ENCODE measurements at regions not wholly inside any gene's neighbourhood (a gene's known extent, or its start where the extent isn't known, plus 50 kb on each side); places are given as distances from the start of the nearest gene placed in this dataset.
"Not testable (repeated sequence)": the region's sequence is repeated elsewhere in the genome, so short reads cannot be mapped to it uniquely, and the experiment has no call there.

- peak in 1 of 5 donors; percentile 42 for DNase-seq
- ATAC-seq, result no peak
- TF ChIP-seq CTCF (IDR thresholded peaks at IDR 0.05) (no peak), POLR2A (IDR thresholded peaks at IDR 0.05) (no peak)
- Histone ChIP-seq H3K4me1 (no peaks in the 10 kb centered on the region), H3K9me3 (no peaks in the 10 kb centered on the region), H3K36me3 (no peaks in the 10 kb centered on the region), H3K4me3 (no peak overlapping the region), H3K27me3 (peaks cover 0 to 45% (median 0%) of the 10 kb centered on the region in 9 donors), H3K27ac (no peak overlapping the region)
- 87 to 89% (median 87%) methylated on average over 17 of the region's 17 CpGs for WGBS, 4 donors
- intact Hi-C loops (cut with DNase I), result loop anchor here in 4 of 10 donors (5.0 kb wide), 1 partner anchor 330 kb away; no protein-coding TSS in a partner anchor
These were observed 68.1 kb upstream of the SFSWAP start for GRCh38 chr12:131642771-131643170.

GRCh38 chr12:131643631-131644452 is 67.0 kb upstream of the SFSWAP start:
- Histone ChIP-seq H3K27me3 (peaks cover 0 to 42% (median 0%) of the 10 kb centered on the region in 9 donors), H3K9me3 (no peaks in the 10 kb centered on the region), H3K4me1 (no peaks in the 10 kb centered on the region), H3K27ac (no peak overlapping the region), H3K4me3 (no peak overlapping the region), H3K36me3 (no peaks in the 10 kb centered on the region)
- intact Hi-C loops (cut with DNase I), result loop anchor here in 4 of 10 donors (5.0 kb wide), 1 partner anchor 332 kb away; no protein-coding TSS in a partner anchor
- TF ChIP-seq POLR2A (IDR thresholded peaks at IDR 0.05) (no peak), CTCF (IDR thresholded peaks at IDR 0.05) (no peak)
- ATAC-seq, result no peak
- no peak for DNase-seq
- 26 to 45% (median 42%) methylated on average over 7 of the region's 7 CpGs for WGBS, 4 donors

GRCh38 chr12:131644481-131644880 is 66.4 kb upstream of the SFSWAP start:
- peak in 1 of 5 donors; percentile 27 for DNase-seq
- Histone ChIP-seq H3K9me3 (no peaks in the 10 kb centered on the region), H3K27ac (no peak overlapping the region), H3K36me3 (no peaks in the 10 kb centered on the region), H3K4me1 (no peaks in the 10 kb centered on the region), H3K27me3 (peaks cover 0 to 36% (median 0%) of the 10 kb centered on the region in 9 donors), H3K4me3 (no peak overlapping the region)
- TF ChIP-seq POLR2A (IDR thresholded peaks at IDR 0.05) (no peak), CTCF (IDR thresholded peaks at IDR 0.05) (no peak)
- WGBS, 4 donors, result 63 to 83% (median 71%) methylated on average over 1 of the region's 1 CpG; no CpG with 5 or more reads in 1 of the 4 donors
- no peak for ATAC-seq
- intact Hi-C loops (cut with DNase I), result loop anchor here in 4 of 10 donors (5.0 kb wide), 1 partner anchor 332 kb away; no protein-coding TSS in a partner anchor

- DNase-seq, result peak in 1 of 5 donors; percentile 29
- not testable (repeated sequence) for H3K9me3 ChIP-seq, H3K36me3 ChIP-seq, H3K4me1 ChIP-seq, ATAC-seq, H3K27ac ChIP-seq, H3K4me3 ChIP-seq
- peaks cover 0 to 32% (median 0%) of the 10 kb centered on the region in 9 donors for H3K27me3 ChIP-seq
- WGBS, 4 donors, result 58 to 68% (median 62%) methylated on average over 7 to 9 of the region's 9 CpGs
- intact Hi-C loops (cut with DNase I), result loop anchor here in 4 of 10 donors (5.0 kb wide), 1 partner anchor 333 kb away; no protein-coding TSS in a partner anchor
These were observed 66.0 kb upstream of the SFSWAP start for GRCh38 chr12:131644917-131645316.

GRCh38 chr12:131645557-131645956 is 65.3 kb upstream of the SFSWAP start:
- H3K27ac ChIP-seq; H3K4me1 ChIP-seq; ATAC-seq; intact Hi-C loops (cut with DNase I); H3K4me3 ChIP-seq; H3K36me3 ChIP-seq; DNase-seq; H3K9me3 ChIP-seq: not testable (repeated sequence)
- WGBS, 4 donors, result 26 to 44% (median 41%) methylated on average over 8 to 11 of the region's 13 CpGs; no CpG with 5 or more reads in 1 of the 4 donors
- peaks cover 0 to 32% (median 0%) of the 10 kb centered on the region in 9 donors for H3K27me3 ChIP-seq

- ATAC-seq, result peak in 2 of 4 donors; percentile 36 to 61
- H3K4me3 ChIP-seq; intact Hi-C loops (cut with DNase I); H3K4me1 ChIP-seq; H3K27ac ChIP-seq; H3K36me3 ChIP-seq; H3K9me3 ChIP-seq; DNase-seq: not testable (repeated sequence)
- 14 to 29% (median 15%) methylated on average over 2 to 6 of the region's 9 CpGs; no CpG with 5 or more reads in 1 of the 4 donors for WGBS, 4 donors
- H3K27me3 ChIP-seq, result peaks cover 0 to 32% (median 0%) of the 10 kb centered on the region in 9 donors
These were observed 64.4 kb upstream of the SFSWAP start for GRCh38 chr12:131646444-131646843.
